ENCODE measurements at regions not wholly inside any gene's neighbourhood (a gene's known extent, or its start where the extent isn't known, plus 50 kb on each side); places are given as distances from the start of the nearest gene placed in this dataset.

DNA sequence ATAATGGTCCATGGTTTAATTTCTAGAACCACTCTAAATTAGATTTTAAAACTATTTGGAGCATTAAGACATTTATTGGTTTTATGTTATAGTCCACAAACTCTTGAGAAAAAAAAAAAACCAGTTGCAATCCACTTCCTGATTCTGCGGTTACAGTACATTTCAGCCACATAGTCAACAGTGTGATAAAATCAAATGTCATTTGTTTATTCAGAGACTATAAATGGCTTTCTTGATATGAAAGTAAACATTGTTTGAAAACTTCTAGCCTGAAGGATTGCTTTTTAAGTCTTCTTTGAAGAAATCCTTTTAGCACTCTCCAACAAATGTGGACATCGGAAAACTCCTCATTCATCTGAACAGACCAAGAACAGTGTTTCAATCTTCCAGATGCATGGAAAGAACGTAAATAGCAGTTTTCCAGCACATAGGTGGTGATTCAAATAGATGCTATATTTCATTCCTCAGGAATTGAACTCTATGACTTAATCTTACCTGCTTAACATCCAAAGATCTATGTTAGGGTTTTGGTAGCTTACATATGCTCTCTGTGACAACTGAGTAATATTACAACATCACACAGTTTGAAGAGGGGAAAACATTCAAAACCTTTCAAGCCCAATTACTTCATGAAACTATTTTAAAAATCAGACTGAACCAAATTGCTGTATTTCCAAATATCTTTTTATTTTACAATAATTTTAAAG is 87.8 kb upstream of the UBE2E2 start:
- TF ChIP-seq, protein P1, sequence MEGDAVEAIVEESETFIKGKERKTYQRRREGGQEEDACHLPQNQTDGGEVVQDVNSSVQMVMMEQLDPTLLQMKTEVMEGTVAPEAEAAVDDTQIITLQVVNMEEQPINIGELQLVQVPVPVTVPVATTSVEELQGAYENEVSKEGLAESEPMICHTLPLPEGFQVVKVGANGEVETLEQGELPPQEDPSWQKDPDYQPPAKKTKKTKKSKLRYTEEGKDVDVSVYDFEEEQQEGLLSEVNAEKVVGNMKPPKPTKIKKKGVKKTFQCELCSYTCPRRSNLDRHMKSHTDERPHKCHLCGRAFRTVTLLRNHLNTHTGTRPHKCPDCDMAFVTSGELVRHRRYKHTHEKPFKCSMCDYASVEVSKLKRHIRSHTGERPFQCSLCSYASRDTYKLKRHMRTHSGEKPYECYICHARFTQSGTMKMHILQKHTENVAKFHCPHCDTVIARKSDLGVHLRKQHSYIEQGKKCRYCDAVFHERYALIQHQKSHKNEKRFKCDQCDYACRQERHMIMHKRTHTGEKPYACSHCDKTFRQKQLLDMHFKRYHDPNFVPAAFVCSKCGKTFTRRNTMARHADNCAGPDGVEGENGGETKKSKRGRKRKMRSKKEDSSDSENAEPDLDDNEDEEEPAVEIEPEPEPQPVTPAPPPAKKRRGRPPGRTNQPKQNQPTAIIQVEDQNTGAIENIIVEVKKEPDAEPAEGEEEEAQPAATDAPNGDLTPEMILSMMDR (IDR thresholded peaks at IDR 0.05): no peak
- TF ChIP-seq RNF2 (IDR thresholded peaks at IDR 0.05; ENCODE audit: borderline replicate concordance, low read depth): no peak
- no peak for TF ChIP-seq RAD21 (conservative IDR thresholded peaks at IDR 0.05 in 1 of 2, IDR thresholded peaks at IDR 0.05 in 1 of 2)
- TF ChIP-seq, protein P2, sequence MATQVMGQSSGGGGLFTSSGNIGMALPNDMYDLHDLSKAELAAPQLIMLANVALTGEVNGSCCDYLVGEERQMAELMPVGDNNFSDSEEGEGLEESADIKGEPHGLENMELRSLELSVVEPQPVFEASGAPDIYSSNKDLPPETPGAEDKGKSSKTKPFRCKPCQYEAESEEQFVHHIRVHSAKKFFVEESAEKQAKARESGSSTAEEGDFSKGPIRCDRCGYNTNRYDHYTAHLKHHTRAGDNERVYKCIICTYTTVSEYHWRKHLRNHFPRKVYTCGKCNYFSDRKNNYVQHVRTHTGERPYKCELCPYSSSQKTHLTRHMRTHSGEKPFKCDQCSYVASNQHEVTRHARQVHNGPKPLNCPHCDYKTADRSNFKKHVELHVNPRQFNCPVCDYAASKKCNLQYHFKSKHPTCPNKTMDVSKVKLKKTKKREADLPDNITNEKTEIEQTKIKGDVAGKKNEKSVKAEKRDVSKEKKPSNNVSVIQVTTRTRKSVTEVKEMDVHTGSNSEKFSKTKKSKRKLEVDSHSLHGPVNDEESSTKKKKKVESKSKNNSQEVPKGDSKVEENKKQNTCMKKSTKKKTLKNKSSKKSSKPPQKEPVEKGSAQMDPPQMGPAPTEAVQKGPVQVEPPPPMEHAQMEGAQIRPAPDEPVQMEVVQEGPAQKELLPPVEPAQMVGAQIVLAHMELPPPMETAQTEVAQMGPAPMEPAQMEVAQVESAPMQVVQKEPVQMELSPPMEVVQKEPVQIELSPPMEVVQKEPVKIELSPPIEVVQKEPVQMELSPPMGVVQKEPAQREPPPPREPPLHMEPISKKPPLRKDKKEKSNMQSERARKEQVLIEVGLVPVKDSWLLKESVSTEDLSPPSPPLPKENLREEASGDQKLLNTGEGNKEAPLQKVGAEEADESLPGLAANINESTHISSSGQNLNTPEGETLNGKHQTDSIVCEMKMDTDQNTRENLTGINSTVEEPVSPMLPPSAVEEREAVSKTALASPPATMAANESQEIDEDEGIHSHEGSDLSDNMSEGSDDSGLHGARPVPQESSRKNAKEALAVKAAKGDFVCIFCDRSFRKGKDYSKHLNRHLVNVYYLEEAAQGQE (IDR thresholded peaks at IDR 0.05): no peak
- no peak for TF ChIP-seq POLR2A (IDR thresholded peaks at IDR 0.05; ENCODE audit: low read length)
